Inflammatory macrophage (primary cell): ENCODE measurements at regions not wholly inside any gene's neighbourhood (a gene's known extent, or its start where the extent isn't known, plus 50 kb on each side); places are given as distances from the start of the nearest gene placed in this dataset.

Experiments used
- DNase-seq, 2 donors: peaks; one replicate each; pipeline ENCODE4 v3.0.0-alpha.2; 2020 to 2022

DNA sequence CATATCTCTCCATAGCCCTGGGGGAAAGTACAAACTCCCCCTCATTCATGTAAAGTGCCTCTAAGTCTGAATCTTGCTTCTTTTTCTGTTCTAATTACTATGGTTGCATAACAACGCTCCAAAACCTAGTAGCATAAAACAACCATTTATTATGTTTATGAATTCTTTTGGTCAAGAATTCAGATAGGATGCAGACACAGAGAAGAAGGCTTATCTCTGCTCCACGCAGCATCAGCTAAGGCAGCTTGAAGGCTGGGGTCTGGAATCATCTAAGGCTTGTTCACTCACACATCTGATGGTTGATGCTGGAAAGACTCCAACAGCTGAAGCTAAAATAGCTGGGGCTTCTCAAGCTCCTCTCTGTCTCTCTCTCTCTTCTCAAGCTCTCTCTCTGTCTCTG, 564.5 kb downstream of the ZNF674 start:
- DNase-seq = no peak

DNA sequence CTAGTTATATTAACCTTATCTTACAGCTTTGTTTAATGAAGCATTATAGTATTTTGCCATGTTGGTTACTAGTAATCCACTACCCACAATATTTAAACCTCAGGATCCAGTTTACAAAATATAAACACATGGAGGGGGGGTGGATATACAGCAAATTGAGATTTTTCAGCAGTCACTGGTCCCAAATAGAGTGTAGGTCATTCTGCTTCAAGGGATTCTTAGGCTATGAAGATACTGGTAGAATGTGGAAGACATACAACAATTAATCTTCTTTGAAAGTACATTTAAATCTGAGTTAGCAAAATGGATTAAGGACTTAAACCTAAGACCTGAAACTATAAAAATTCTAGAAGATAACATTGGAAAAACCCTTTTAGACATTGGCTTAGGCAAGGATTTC, 569.6 kb downstream of the ZNF674 start:
- no peak for DNase-seq

DNA sequence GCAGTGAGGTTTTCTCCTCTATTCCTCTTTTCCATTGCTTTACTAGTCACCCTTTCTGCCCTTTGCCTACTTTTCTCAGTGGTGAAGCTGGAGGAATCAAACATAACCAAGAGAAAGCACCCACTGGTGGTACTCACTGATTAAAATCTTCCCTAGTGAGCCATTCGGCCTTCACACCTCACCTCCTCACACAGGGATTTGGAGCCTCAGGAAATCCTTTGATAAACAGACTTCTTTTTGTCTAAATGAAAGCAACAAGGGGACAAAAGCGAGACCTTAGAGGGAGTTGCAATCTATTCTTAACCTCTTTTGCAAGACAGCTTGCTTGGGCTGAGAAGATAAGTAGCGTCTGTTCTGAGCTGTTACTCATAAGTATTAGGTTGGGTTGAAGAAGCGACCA, 572.6 kb downstream of the ZNF674 start:
- no peak for DNase-seq

DNA sequence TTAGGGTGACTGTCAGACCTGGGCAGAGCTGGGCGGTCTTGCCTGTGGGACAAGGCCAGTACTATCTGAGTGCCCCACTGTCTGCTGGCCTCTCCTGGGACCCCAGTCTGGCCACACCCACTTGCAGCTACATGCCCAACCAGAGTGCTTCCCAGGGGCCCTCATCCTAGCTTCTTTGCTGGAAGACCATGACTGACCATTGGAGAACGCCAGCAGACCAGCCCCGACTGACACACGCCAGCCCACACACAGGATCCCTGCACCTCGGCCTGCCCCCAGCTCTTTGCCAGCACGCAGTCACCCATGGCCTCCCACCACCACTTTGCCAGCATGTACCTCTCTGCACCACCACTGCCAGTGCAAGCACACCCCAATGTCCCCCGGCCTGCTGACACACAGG, 585.7 kb downstream of the ZNF674 start:
- DNase-seq = no peak

DNA sequence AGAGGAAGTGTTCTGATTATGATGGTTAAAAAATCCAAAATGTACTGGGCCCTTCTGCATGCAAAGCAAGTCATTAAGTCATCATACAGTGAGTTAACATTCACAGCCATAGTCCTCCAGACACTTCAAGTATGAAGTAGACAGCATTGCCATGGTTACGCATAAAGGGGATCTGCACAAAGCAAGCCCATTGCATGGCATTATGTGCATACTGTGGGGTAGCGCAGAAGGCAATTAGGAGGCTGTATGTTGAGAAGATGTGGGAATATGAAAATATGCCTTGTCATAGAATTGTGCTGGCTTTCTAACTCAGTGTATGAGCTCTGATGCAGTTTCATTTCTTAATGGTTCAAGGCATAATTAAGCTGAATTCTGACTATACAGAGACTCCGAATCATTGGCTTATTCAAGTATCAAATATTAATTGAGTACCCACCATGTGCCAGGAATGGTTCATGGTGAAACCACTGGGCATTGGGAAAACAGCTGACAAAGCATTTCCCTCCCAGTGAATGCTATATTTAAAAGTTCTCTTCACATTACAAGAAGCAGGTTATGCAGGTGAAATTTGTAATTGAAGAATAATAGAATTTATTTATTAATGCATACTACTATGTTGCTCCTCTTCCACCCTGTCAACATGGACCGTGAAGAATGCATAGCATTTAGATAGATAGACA, 588.9 kb downstream of the ZNF674 start:
- DNase-seq = no peak

DNA sequence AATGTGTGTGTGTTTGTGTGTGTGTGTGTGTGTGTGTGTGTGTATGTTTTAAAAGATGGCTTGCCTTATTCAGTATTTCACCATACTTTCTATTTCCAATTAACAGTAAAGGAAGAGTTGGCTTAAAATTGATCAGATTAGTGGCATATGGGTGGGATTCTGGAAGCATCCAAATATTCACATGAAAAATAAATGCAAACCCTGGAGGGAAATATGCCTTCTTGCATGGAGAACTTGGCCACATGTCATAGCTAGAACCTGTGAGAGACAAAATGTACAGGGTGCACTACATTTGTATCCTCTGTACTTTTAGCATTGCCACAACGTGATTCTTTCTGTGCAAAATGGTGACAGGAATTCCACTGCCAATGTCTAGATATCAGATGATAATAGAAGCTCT, 589.6 kb downstream of the ZNF674 start:
- DNase-seq = no peak

DNA sequence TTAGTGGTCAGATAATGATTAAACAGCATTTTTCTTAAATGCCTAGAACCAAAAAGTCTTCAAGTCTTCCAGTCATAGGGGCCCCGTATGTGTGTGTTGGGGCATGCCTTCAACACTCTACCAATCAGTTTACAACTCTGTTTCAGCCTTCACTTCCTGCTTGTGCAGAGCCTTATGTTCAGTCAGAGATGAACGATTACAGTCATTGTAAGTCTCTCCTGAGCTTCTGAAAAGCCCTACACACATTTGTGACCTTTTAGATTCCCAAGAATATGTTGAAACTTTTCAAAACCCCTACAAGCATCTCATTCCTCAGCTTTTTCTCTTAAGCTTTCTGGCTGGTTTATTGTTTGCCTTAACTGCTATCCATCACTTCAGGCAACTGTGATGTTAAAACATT, 591.2 kb downstream of the ZNF674 start:
- DNase-seq = no peak

DNA sequence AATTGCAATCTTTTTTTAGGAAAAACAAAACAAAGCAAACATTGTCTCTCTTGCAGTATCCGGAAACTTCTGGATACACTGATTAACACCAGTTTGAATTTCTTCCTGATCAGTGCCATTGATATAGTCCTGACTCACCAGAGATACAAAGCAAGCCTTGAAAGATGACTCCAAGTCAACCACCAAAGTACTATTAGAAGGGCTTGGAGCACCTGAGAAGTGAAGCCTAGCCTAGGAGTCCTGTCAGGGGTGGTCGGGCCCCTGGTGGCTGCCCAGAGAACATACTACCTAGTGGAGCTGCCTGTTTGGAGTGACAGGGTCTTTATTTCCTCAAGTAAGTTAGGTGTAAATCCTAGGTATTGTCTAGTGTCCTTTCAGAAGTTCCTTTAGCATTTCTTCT, 593.2 kb downstream of the ZNF674 start:
- DNase-seq = no peak

DNA sequence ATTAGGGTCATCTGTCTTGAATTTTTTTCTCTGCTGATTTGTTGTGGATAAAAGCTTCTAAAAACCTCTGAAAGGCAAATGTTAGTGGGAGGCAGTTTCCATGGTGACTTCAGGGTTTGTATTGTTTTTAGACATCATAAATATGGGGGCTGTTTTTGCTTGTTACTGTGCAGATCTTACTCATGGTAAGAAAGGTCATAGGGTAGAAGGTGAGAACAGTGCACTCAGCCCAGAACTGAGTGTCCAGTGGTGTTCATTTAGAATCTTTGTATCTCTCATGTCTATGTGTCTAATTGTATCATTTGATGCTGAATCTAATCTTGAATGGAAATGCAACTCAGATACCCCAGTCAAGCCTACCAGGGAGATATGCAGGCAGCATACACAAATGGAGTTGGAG, 609.8 kb downstream of the ZNF674 start:
- no peak for DNase-seq

DNA sequence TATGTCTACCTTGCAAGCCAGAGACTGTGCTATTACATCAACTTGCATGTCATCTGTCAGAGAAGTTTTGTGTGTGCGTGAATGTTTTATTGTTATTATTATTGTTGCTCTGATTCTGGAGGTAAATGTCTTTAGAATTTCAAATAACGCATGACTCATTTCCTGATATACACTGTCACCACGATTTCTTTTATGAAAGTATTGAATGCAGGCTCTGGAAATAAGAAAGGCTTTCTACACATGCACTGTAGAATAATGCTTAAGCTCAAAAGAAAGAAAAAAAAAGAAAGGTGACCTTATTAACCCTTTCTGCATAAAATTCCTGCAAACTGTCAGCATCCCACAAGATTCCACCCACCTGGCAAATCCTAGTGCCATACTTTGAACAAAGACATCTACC, 632.9 kb downstream of the ZNF674 start:
- DNase-seq = no peak

DNA sequence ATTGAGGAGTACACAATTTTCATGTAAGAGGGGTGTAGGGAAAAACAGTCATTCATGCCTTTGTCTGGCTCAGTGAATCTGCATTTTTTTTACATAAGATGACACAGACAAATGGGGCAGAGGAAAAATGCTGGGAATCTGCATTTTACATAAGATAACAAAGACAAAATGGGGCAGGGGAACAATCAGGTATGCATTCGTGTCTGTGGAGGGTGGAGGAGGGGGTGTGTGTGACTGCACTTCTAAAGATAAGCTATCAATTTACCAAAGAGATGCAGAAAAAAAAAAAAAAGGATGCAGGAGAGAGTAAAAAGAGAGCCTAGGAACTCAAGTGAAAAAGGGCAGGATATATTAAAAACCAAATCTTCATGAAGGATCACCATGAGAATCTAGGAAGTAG, 637.4 kb downstream of the ZNF674 start:
- no peak for DNase-seq

DNA sequence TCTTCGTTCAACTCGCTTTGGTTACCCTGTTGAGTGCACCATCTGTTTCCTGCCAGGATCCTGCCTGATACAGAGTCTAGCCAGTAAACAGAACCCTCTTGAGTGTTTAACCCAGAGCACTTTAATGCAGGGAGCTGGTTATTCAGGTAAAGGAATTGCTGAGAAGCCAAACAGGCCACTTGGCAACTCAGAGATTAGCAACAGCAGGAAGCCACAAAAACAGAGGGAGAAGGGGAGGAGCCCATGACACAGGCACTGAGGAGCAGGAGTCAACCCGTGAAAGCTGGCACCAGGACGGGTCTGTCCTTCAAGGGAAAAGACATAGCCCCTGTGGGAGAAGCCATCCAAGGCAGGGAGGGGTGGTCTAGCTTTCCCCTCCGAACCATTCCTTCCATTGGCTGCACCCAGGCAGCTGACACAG, 641.4 kb downstream of the ZNF674 start:
- DNase-seq = no peak

DNA sequence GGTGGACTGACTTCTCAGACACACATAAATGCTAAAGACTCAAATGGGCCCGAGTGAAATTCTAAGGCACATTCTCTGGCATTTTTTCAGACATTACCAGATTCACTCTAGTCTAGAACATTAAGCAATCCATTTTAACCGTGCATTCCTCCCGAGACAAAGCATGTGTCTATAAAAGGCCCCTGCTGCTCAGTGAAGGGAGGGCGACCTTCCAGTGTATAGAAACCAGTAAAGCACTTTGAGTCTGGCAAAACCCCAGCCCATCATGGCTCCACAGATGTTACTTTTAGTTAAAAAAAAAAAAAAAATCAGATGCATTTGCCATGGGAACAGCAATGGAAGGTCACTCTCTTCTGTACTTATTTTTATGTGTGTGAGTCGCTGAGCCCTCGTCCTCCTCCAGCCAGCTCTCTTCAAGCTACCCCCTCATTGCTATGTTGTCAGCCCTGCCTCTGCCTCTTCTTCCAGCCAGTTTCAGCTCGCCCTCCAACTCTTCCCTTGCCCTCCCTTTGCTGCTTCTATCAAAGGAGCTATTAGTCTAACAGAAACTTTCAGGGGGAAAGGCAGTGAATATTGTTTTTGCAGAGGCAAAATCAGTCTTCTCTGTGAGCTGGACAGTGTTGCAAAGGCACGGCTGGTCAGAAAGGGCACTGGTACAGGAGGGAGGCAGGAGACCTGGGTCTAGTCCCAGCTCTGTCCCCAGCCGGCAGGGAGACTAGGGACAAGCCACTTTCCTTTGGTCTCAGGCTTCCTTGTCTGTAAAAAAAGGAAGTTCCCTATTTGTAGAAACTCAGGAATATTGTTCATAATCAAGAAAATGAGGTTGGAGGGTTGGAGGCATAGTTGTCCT, 644.2 kb downstream of the ZNF674 start:
- DNase-seq = no peak

DNA sequence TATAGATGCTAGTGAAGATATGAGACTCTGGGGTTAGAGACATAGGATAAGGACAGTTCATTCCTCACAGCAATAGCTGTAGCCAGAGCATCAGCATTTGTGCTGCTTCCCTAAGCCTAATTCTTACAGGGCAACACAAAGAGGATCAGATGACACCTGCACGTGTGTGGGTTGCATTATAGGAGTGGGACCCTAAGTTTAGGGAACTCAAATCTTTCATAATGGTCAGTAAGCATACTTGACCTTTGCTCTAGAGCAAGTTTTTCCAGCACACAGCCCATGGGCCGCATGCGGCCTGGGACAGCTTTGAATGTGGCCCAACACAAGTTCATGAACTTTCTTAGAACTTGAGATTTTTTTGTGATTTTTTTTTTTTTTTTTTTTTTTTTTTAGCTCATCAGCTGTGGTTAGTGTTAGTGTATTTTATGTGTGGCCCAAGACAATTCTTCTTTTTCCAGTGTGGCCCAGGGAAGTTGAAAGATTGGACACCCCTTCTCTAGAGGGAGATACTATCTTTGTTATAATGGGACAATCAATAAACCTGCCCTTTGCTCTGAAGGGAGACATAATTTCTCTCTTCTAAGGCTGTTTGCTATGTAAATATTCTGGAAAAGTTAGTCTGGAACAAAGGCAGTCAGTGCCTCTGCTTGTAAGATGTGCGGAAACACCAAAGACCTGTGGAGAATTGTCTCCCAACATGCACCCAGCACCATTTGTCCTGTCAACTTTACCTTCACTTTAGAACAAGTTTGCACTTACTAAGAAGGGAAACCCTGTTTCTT, 650.2 kb downstream of the ZNF674 start:
- peak in 1 of 2 donors; percentile 1 for DNase-seq

DNA sequence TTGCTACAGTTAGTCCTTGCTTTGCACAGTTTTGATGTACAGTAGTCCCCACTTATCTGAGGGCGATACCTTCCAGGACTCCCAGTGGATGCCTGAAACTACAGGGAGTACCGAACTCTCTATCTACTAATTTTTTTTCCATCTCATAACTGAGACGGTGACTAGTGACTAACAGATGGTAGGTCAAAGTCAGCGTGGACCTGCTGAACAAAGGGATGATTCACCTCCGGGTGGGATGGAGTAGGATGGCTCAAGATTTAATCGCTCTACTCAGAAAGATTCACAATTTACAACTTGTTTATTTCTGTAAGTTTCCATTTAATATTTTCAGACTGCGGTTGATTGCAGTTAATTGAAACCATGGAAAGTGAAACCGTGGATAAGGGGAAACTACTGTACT, 655.8 kb downstream of the ZNF674 start:
- DNase-seq = no peak

DNA sequence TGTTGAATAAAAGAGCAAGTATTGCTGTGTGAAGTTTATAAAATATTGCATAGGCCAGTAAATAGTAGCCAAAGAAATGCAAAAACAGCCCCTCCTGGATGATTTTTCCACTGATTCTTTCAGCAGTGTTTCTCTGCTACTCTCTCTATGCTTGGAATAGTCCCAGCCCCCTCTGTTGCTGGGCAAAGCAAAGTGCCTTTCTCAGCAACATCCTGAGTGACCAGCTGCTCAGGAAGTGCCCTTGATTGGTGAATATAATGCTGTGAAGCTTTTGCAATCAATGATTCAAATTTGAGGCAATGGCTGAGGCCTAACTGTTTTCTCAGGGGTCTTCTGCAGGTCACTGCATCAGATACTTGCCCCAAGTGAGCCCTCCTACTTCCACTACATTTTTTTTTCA, 656.7 kb downstream of the ZNF674 start:
- DNase-seq = no peak

DNA sequence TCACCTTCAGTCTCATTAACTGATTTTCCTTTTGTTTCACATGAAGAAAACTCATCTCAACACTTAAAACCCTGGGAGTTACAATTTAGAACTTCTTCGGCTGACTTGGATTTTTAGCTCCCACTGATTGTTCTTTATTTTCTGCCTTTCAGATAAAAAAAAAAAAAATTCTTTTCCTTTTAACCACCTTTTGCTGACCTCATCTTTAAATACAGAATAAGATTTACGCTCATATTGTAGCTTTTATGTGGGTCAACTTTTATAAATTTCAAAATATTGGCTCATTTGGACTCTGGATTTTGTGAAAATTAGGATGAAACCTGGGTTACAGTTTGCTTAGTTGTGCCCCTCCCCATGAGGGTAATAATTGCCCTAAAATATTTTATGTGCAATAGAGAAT, 659.3 kb downstream of the ZNF674 start:
- no peak for DNase-seq

DNA sequence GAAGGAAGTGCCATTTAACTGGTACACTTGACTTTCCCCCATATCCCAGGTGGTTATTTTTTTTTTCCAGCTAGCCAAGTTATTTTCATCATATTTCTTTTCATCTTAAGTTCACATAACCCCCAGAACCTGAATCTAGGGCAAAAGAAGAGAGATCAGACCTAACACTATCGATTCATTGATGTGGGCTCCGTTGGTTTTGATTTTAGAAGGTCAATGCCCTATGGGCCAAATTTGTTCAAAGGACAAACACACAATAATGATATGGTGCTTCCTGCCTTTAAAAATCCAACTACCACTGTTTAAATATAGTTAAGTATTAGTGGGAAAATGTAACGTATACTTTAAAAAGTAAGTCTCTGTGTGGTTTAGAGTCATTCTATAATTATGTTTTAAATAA, 665.7 kb downstream of the ZNF674 start:
- DNase-seq = no peak

DNA sequence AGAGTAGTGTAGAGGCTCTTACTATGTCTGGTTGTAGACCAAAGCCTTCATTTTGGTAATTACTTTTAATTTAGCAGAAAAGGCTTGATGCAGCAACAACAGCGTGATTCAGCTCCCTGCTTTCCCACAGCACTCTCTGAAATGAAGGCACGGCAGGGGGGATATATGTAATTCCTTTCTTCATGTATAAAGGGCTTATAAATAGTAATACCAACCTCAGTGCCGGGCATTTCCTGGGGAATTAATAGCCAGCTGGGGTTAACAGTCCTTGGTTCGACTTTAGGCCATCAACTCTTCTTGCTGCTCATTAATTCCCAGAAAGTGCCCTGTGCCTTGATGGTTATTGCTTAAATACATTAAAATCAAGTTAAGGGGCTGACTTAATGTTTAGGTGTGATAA, 669.0 kb downstream of the ZNF674 start:
- no peak for DNase-seq

DNA sequence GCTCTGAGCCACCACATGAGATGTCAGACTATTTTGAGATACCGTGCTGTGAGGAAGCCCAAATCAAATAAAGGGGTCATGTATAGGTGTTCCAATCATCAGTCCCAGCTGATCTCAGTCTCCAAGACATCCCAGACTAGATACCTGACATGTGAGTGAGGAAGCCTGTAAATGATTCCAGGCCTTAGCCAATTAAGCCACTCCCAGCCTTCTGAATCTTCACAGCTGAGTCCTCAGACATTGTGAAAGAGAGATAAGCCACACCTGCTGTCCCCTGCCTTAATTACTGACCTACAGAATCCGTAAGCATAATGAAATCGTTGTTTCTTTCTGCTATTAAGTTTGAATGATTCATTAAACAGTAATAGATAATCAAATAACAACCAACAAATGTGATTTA, 671.4 kb downstream of the ZNF674 start:
- no peak for DNase-seq

DNA sequence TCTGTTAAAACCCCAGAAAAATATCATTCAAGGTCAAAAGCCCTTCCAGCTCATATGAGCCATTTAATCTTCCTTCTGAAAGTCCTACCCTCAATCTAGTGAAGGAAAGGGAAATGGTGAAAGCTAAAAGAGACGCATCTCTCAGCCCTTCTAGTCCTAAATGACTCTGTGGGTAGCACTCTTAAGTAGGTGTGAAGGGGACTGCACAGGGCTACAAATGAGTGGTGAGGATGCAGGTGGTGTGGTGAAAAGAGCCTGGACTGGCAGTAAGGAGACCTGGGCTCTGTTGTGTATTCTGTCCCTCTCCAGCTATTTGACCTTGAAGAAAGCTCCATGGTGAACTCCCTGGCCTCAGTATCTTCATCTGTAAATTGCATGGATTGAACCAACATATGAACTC, 671.8 kb upstream of the DIPK2B start:
- DNase-seq = no peak

DNA sequence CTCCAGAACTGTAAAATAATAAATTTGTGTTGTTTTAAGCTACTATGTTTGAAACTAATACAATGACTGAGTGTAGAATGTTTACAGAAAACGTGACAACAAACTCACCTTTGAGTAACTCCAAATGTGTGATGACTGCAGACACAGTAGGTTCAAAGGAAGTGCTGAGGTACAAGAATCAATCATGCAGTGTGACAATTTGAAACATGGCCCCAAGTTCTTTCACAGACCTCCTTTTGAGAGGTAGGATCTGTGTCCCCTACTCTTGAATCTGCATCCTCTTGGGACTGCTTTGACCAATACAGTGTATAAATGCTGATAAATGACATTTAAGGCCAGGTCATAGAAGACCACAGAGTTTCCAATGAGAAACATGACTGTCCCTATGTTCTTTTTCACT, 667.7 kb upstream of the DIPK2B start:
- DNase-seq = no peak

DNA sequence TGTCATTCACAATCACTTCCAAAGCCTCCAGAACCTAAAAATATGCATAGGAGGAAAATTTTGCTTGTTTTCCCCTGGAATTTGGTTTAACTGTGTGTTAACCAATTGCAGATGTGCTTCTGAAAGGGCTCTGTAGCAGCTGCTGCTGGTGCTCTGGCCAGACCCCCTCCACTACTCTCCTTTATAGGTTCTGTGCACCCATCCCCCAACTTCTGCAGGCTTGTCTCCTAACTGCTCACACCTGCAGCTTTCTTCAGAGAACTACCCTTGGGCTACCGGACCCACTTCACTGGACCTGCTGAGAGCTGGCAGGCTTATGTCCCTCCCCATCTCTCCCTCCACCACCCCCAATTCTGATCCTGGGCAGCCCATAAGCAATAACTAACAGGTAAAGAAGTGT, 662.1 kb upstream of the DIPK2B start:
- no peak for DNase-seq

DNA sequence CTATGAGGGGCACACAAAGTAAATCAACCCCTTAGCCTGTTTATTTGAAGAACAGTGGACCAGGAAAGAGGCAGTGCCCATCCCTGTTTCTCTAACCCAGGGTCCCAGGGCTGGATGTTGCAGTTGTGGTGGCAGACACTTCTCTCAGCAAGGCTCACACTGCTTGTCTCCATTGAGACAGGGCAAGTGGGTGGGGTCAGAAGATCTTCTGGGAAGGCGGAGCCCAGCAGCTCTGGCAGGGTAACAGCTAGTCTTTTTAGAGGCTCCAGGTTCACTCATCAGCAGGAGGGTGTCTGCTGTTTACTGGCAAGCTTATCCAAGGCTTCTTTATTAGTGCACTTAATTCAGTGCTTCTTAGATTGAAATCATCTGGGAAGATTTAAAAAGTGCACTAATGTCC, 659.8 kb upstream of the DIPK2B start:
- no peak for DNase-seq
